CD14-positive monocyte (primary cell): ENCODE measurements at regions not wholly inside any gene's neighbourhood (a gene's known extent, or its start where the extent isn't known, plus 50 kb on each side); places are given as distances from the start of the nearest gene placed in this dataset.

Experiments
- DNase-seq, 3 donors: peaks; one replicate each; pipeline ENCODE4 v3.0.0-alpha.2; 2011 to 2022
- H2AFZ ChIP-seq: 2 replicates; pipeline ENCODE4 v1.6.0; 2012; ENCODE audit warnings: mild to moderate bottlenecking, low read depth, low read length, inconsistent platforms; ENCODE audit not compliant: insufficient read depth, poor library complexity, severe bottlenecking
- H3K27ac ChIP-seq, 2 donors: 1 replicate in 1 of 2; 2 replicates in 1 of 2; pipeline ENCODE4 v1.5.1; 2012 to 2013; ENCODE audit warnings: low read length in 2 of 2, control low read depth in 1 of 2, inconsistent platforms in 1 of 2, low read depth in 1 of 2, mild to moderate bottlenecking in 1 of 2
- H3K27me3 ChIP-seq, 2 donors: one replicate each; pipeline versions ENCODE4 v1.6.0 to v1.6.1; 2011 to 2013; ENCODE audit warnings: low read length in 2 of 2; ENCODE audit not compliant: control insufficient read depth in 2 of 2, insufficient read depth in 2 of 2
- H3K36me3 ChIP-seq, 2 donors: replicated peaks in 1 of 2; 1 replicate in 1 of 2; 2 replicates in 1 of 2; pipeline versions ENCODE4 v1.5.1 to v1.6.1; 2012 to 2013; ENCODE audit warnings: low read length in 2 of 2, control low read depth in 1 of 2, inconsistent platforms in 1 of 2, mild to moderate bottlenecking in 1 of 2; ENCODE audit not compliant: insufficient read depth in 2 of 2, control insufficient read depth in 1 of 2
- H3K4me1 ChIP-seq, 2 donors: 1 replicate in 1 of 2; 2 replicates in 1 of 2; pipeline versions ENCODE4 v1.5.1 to v1.6.1; 2012 to 2013; ENCODE audit warnings: low read length in 2 of 2, control low read depth in 1 of 2, inconsistent platforms in 1 of 2, mild to moderate bottlenecking in 1 of 2, moderate library complexity in 1 of 2; ENCODE audit not compliant: insufficient read depth in 2 of 2, control insufficient read depth in 1 of 2
- H3K4me2 ChIP-seq: replicated peaks from 2 replicates; pipeline ENCODE3; 2012; ENCODE audit warnings: low read length, moderate library complexity, mild to moderate bottlenecking; ENCODE audit not compliant: poor library complexity, severe bottlenecking; ENCODE audit errors: extremely low read depth
- H3K4me3 ChIP-seq, 3 experiments: fragments of 200-600 bp in 1 of 3; sonication (generic) in 1 of 3; replicated peaks in 1 of 3; 1 replicate in 2 of 3; 2 replicates in 1 of 3; pipeline ENCODE4 v1.5.1; 2011 to 2013; ENCODE audit warnings: low read length in 3 of 3, mild to moderate bottlenecking in 3 of 3, control low read depth in 2 of 3, low read depth in 2 of 3, inconsistent platforms in 1 of 3, moderate library complexity in 1 of 3
- H3K79me2 ChIP-seq: 2 replicates; pipeline ENCODE4 v1.6.0; 2012; ENCODE audit warnings: mild to moderate bottlenecking, control low read depth, inconsistent platforms, low read length, moderate library complexity; ENCODE audit not compliant: insufficient read depth
- H3K9ac ChIP-seq: 2 replicates; pipeline ENCODE4 v1.6.0; 2017; ENCODE audit warnings: low read length, mild to moderate bottlenecking; ENCODE audit not compliant: insufficient read depth, poor library complexity, severe bottlenecking
- H3K9me3 ChIP-seq, 2 donors: replicated peaks in 1 of 2; 1 replicate in 1 of 2; 2 replicates in 1 of 2; pipeline versions ENCODE4 v1.5.1 to v1.6.1; 2012 to 2013; ENCODE audit warnings: low read length in 2 of 2, control low read depth in 1 of 2; ENCODE audit not compliant: control insufficient read depth in 1 of 2, insufficient read depth in 1 of 2
- H4K20me1 ChIP-seq: 2 replicates; pipeline ENCODE4 v1.6.0; 2012; ENCODE audit warnings: mild to moderate bottlenecking, low read length, control low read depth, moderate library complexity; ENCODE audit not compliant: insufficient read depth
- H3K27ac Mint-ChIP-seq, 7 donors: one replicate each; pipeline ENCODE4 v1.8.0; 2020; ENCODE audit warnings: mild to moderate bottlenecking in 7 of 7, mixed read lengths in 7 of 7, moderate library complexity in 6 of 7, inconsistent platforms in 2 of 7
- H3K27me3 Mint-ChIP-seq, 3 donors: one replicate each; pipeline ENCODE4 v1.8.0; 2021 to 2022; ENCODE audit warnings: low read depth in 3 of 3, mild to moderate bottlenecking in 3 of 3, mixed read lengths in 3 of 3, moderate library complexity in 3 of 3, inconsistent platforms in 1 of 3
- H3K36me3 Mint-ChIP-seq, 2 donors: one replicate each; pipeline ENCODE4 v1.8.0; 2020; ENCODE audit warnings: mixed read lengths in 2 of 2, inconsistent platforms in 1 of 2, mild to moderate bottlenecking in 1 of 2
- H3K4me1 Mint-ChIP-seq: one replicate; pipeline ENCODE4 v1.8.0; 2020; ENCODE audit warnings: mild to moderate bottlenecking, mixed read lengths
- H3K4me3 Mint-ChIP-seq, 2 donors: one replicate each; pipeline ENCODE4 v1.8.0; 2020; ENCODE audit warnings: mild to moderate bottlenecking in 2 of 2, mixed read lengths in 2 of 2, moderate library complexity in 1 of 2
- H3K9me3 Mint-ChIP-seq, 7 donors: one replicate each; pipeline ENCODE4 v1.8.0; 2020 to 2022; ENCODE audit warnings: mixed read lengths in 7 of 7, mild to moderate bottlenecking in 6 of 7, moderate library complexity in 6 of 7, inconsistent platforms in 2 of 7
- WGBS: methylation state at CpG from one replicate; pipeline ENCODE4 v1.1.5; 2013; ENCODE audit warnings: missing lambda C conversion rate; ENCODE audit not compliant: insufficient coverage; 5-methylcytosine and 5-hydroxymethylcytosine counted together
- intact Hi-C, 2 donors: fragments of 100-400 bp; cut with micrococcal nuclease; formaldehyde crosslinking; loops; one replicate each; pipeline versions ENCODE4 v1.15.0 to v1.15.1; 2023
- TF ChIP-seq, protein P1 (sequence below): fragments of 200-600 bp; IDR thresholded peaks from one replicate; pipeline ENCODE4 v1.8.0; 2022; ENCODE audit warnings: antibody characterized with exemption, mild to moderate bottlenecking

DNA sequence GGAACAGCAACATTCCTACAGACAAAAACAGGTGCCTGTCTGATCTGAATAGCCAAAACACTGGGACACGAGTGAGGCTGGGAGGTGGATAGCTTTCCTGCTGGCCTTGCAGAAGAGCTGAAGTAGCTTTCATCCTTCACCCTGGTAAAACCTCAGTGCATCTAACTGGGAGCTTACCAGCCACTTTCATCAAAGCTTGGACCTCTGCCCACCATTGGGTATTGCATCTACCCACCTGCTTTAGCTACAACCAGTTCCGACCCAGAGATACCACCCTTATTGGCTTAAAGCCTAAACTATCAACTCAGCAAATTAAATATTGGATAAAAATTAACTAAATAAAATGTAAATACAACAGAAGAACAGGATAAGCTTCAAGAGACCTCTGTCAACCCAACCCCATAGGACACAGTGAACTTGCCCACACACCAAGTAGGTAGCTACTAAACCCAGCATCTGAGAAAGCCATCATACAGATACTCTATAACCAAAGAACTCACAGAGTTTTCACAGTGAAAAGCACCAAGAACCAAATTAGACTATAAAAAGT is 866.3 kb downstream of the FSCB start:
- no peaks in the 10 kb centered on the region for H3K79me2 ChIP-seq
- H3K4me1 ChIP-seq = no peaks in the 10 kb centered on the region
- Mint-ChIP-seq H3K27ac (no peak overlapping the region), H3K9me3 (peaks cover 0 to 14% (median 2%) of the 10 kb centered on the region in 7 donors), H3K4me1 (no peaks in the 10 kb centered on the region), H3K27me3 (peaks cover 0 to 1% (median 0%) of the 10 kb centered on the region in 3 donors), H3K36me3 (no peaks in the 10 kb centered on the region), H3K4me3 (no peak overlapping the region)
- no peaks in the 10 kb centered on the region for H3K27me3 ChIP-seq
- intact Hi-C loops = no loop called here
- no CpG with 5 or more reads among the region's 2 CpGs for WGBS
- H4K20me1 ChIP-seq = no peaks in the 10 kb centered on the region
- H3K36me3 ChIP-seq = no peaks in the 10 kb centered on the region
- H3K9me3 ChIP-seq = peaks cover 0 to 12% of the 10 kb centered on the region in 2 donors
- TF ChIP-seq, protein P1, sequence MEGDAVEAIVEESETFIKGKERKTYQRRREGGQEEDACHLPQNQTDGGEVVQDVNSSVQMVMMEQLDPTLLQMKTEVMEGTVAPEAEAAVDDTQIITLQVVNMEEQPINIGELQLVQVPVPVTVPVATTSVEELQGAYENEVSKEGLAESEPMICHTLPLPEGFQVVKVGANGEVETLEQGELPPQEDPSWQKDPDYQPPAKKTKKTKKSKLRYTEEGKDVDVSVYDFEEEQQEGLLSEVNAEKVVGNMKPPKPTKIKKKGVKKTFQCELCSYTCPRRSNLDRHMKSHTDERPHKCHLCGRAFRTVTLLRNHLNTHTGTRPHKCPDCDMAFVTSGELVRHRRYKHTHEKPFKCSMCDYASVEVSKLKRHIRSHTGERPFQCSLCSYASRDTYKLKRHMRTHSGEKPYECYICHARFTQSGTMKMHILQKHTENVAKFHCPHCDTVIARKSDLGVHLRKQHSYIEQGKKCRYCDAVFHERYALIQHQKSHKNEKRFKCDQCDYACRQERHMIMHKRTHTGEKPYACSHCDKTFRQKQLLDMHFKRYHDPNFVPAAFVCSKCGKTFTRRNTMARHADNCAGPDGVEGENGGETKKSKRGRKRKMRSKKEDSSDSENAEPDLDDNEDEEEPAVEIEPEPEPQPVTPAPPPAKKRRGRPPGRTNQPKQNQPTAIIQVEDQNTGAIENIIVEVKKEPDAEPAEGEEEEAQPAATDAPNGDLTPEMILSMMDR = no peak
- no peak overlapping the region for H3K27ac ChIP-seq
- H2AFZ ChIP-seq = no peak overlapping the region
- no peak overlapping the region for H3K9ac ChIP-seq
- H3K4me3 ChIP-seq = no peak overlapping the region
- H3K4me2 ChIP-seq = no peak overlapping the region
- no peak for DNase-seq

DNA sequence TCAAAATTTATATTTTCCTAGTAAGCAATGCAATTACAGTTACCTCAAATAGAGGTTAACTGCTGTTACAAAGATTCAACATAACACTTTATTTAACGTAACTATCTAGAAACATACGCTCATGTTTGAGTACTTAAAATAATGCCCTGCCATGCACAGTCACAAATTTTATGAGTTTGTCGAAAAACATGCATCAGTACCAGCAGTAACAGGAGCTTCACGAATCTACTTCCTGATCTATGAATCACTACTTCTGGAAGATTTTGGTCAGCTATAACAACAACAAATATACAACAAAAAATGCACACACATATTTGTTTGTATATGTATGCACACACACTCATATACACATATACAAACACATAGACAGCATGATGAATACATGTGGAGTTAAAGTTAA is 881.8 kb downstream of the FSCB start:
- Mint-ChIP-seq H3K9me3 (peaks cover 0 to 5% (median 0%) of the 10 kb centered on the region in 7 donors), H3K4me3 (no peak overlapping the region), H3K36me3 (no peaks in the 10 kb centered on the region), H3K27me3 (no peaks in the 10 kb centered on the region), H3K27ac (no peak overlapping the region), H3K4me1 (no peaks in the 10 kb centered on the region)
- TF ChIP-seq, protein P1 = no peak
- H3K4me3 ChIP-seq = no peak overlapping the region
- intact Hi-C loops = no loop called here
- no peaks in the 10 kb centered on the region for H3K9me3 ChIP-seq
- H3K79me2 ChIP-seq = no peaks in the 10 kb centered on the region
- H3K4me2 ChIP-seq = no peak overlapping the region
- no peak overlapping the region for H3K9ac ChIP-seq
- no peaks in the 10 kb centered on the region for H4K20me1 ChIP-seq
- no peak overlapping the region for H3K27ac ChIP-seq
- H3K27me3 ChIP-seq = no peaks in the 10 kb centered on the region
- no peaks in the 10 kb centered on the region for H3K4me1 ChIP-seq
- DNase-seq = no peak
- 100% methylated on average over 2 of the region's 4 CpGs for WGBS
- no peak overlapping the region for H2AFZ ChIP-seq
- H3K36me3 ChIP-seq = no peaks in the 10 kb centered on the region
